Astrocyte (in vitro differentiated cells and primary cell): ENCODE measurements at regions not wholly inside any gene's neighbourhood (a gene's known extent, or its start where the extent isn't known, plus 50 kb on each side); places are given as distances from the start of the nearest gene placed in this dataset.

Experiments used
- DNase-seq: peaks from one replicate; pipeline ENCODE4 v3.0.0-alpha.2; 2010; ENCODE audit warnings: low read depth
- FAIRE-seq: peaks from 2 replicates; lab custom pipeline; 2011; peaks lifted over from hg19 to GRCh38; lab: Jason Lieb, UNC
- H2AFZ ChIP-seq: 2 replicates; pipeline ENCODE4 v1.6.0; 2012; ENCODE audit warnings: low read depth, low read length, inconsistent platforms
- H3K27ac ChIP-seq: 2 replicates; pipeline ENCODE4 v1.5.1; 2011; ENCODE audit warnings: low read depth, low read length, inconsistent platforms
- H3K27me3 ChIP-seq: 2 replicates; pipeline ENCODE4 v1.6.0; 2011; ENCODE audit warnings: low read length, inconsistent platforms; ENCODE audit not compliant: insufficient read depth
- H3K36me3 ChIP-seq: 2 replicates; pipeline ENCODE4 v1.5.1; 2011; ENCODE audit warnings: low read length, inconsistent platforms; ENCODE audit not compliant: insufficient read depth
- H3K4me1 ChIP-seq: 2 replicates; pipeline ENCODE4 v1.5.1; 2011; ENCODE audit warnings: low read length, inconsistent platforms; ENCODE audit not compliant: insufficient read depth
- H3K4me2 ChIP-seq: 2 replicates; pipeline ENCODE4 v1.6.0; 2012; ENCODE audit warnings: low read length, inconsistent platforms
- H3K4me3 ChIP-seq: 2 replicates; pipeline ENCODE4 v1.5.1; 2011; ENCODE audit warnings: low read depth, mild to moderate bottlenecking, low read length, inconsistent platforms; ENCODE audit not compliant: insufficient read depth
- H3K79me2 ChIP-seq: 2 replicates; pipeline ENCODE4 v1.6.0; 2012; ENCODE audit warnings: mild to moderate bottlenecking, low read length, inconsistent platforms; ENCODE audit not compliant: insufficient read depth
- H3K9ac ChIP-seq: 2 replicates; pipeline ENCODE4 v1.6.0; 2012; ENCODE audit warnings: mild to moderate bottlenecking, low read length, inconsistent platforms
- H3K9me3 ChIP-seq: 2 replicates; pipeline ENCODE4 v1.5.1; 2012; ENCODE audit warnings: low read depth, mild to moderate bottlenecking, low read length, inconsistent platforms; ENCODE audit not compliant: insufficient read depth
- H4K20me1 ChIP-seq: 2 replicates; pipeline ENCODE4 v1.6.0; 2012; ENCODE audit warnings: low read length, inconsistent platforms; ENCODE audit not compliant: insufficient read depth
- H3K27ac Mint-ChIP-seq: one replicate; pipeline ENCODE4 v1.8.0; 2021; ENCODE audit warnings: mild to moderate bottlenecking, mixed read lengths; ENCODE audit not compliant: unreplicated experiment
- H3K27me3 Mint-ChIP-seq: one replicate; pipeline ENCODE4 v1.8.0; 2021; ENCODE audit warnings: low read depth, mixed read lengths; ENCODE audit not compliant: unreplicated experiment
- H3K36me3 Mint-ChIP-seq: one replicate; pipeline ENCODE4 v1.8.0; 2021; ENCODE audit warnings: low read depth, mixed read lengths; ENCODE audit not compliant: unreplicated experiment
- H3K4me1 Mint-ChIP-seq: one replicate; pipeline ENCODE4 v1.8.0; 2021; ENCODE audit warnings: low read depth, mixed read lengths; ENCODE audit not compliant: unreplicated experiment
- H3K4me3 Mint-ChIP-seq: one replicate; pipeline ENCODE4 v1.8.0; 2021; ENCODE audit warnings: mild to moderate bottlenecking, moderate library complexity, mixed read lengths; ENCODE audit not compliant: unreplicated experiment
- H3K9me3 Mint-ChIP-seq: one replicate; pipeline ENCODE4 v1.8.0; 2021; ENCODE audit warnings: mild to moderate bottlenecking, mixed read lengths; ENCODE audit not compliant: unreplicated experiment
- CTCF ChIP-seq: IDR thresholded peaks from 2 replicates; pipeline ENCODE4 v1.5.1; 2011; ENCODE audit warnings: low read depth, mild to moderate bottlenecking, inconsistent platforms, low read length, moderate library complexity; ENCODE audit not compliant: insufficient read depth
- EZH2 ChIP-seq: IDR thresholded peaks from 2 replicates; pipeline ENCODE4 v1.6.1; 2012; ENCODE audit warnings: mild to moderate bottlenecking, low read length, inconsistent platforms; ENCODE audit not compliant: insufficient read depth

GRCh38 chr6:65933390-65933789, 226.4 kb upstream of the EYS start:
- Histone ChIP-seq H3K4me3 (no peak overlapping the region), H2AFZ (no peak overlapping the region), H3K79me2 (no peaks in the 10 kb centered on the region), H3K9ac (no peak overlapping the region), H3K9me3 (peaks cover 3% of the 10 kb centered on the region), H4K20me1 (no peaks in the 10 kb centered on the region), H3K27me3 (no peaks in the 10 kb centered on the region), H3K4me2 (no peak overlapping the region), H3K36me3 (no peaks in the 10 kb centered on the region), H3K27ac (no peak overlapping the region), H3K4me1 (no peaks in the 10 kb centered on the region)
- Mint-ChIP-seq H3K4me3 (no peak overlapping the region), H3K36me3 (no peaks in the 10 kb centered on the region), H3K4me1 (no peaks in the 10 kb centered on the region), H3K27ac (no peak overlapping the region), H3K27me3 (no peaks in the 10 kb centered on the region), H3K9me3 (no peaks in the 10 kb centered on the region)
- TF ChIP-seq CTCF, result no peak
- no peak for TF ChIP-seq EZH2
- DNase-seq (no peak), FAIRE-seq (no peak)

GRCh38 chr6:65927141-65927540, 220.1 kb upstream of the EYS start:
- Histone ChIP-seq H3K4me3 (no peak overlapping the region), H3K27ac (no peak overlapping the region), H3K36me3 (no peaks in the 10 kb centered on the region), H3K9ac (no peak overlapping the region), H3K9me3 (peaks cover 3% of the 10 kb centered on the region), H4K20me1 (no peaks in the 10 kb centered on the region), H3K4me2 (no peak overlapping the region), H3K27me3 (no peaks in the 10 kb centered on the region), H3K4me1 (no peaks in the 10 kb centered on the region), H2AFZ (no peak overlapping the region), H3K79me2 (no peaks in the 10 kb centered on the region)
- H3K4me3 Mint-ChIP-seq, result no peak overlapping the region
- TF ChIP-seq CTCF, result no peak
- TF ChIP-seq EZH2, result no peak
- no peaks in the 10 kb centered on the region for H3K4me1 Mint-ChIP-seq
- FAIRE-seq, result no peak
- DNase-seq, result no peak
- H3K36me3 Mint-ChIP-seq, result no peaks in the 10 kb centered on the region
- no peaks in the 10 kb centered on the region for H3K27me3 Mint-ChIP-seq
- H3K9me3 Mint-ChIP-seq, result no peaks in the 10 kb centered on the region
- no peak overlapping the region for H3K27ac Mint-ChIP-seq

GRCh38 chr6:65924411-65924810, 217.4 kb upstream of the EYS start:
- DNase-seq, result no peak
- Histone ChIP-seq H2AFZ (no peak overlapping the region), H3K4me3 (no peak overlapping the region), H3K36me3 (no peaks in the 10 kb centered on the region), H3K27me3 (no peaks in the 10 kb centered on the region), H3K9ac (no peak overlapping the region), H3K27ac (no peak overlapping the region), H3K79me2 (no peaks in the 10 kb centered on the region), H4K20me1 (no peaks in the 10 kb centered on the region), H3K9me3 (no peaks in the 10 kb centered on the region), H3K4me2 (no peak overlapping the region), H3K4me1 (no peaks in the 10 kb centered on the region)
- Mint-ChIP-seq H3K27ac (no peak overlapping the region), H3K9me3 (no peaks in the 10 kb centered on the region), H3K27me3 (no peaks in the 10 kb centered on the region), H3K4me1 (no peaks in the 10 kb centered on the region), H3K4me3 (no peak overlapping the region), H3K36me3 (no peaks in the 10 kb centered on the region)
- TF ChIP-seq EZH2 (no peak), CTCF (no peak)
- FAIRE-seq, result no peak
